WTC11 (cell line): ENCODE measurements at regions not wholly inside any gene's neighbourhood (a gene's known extent, or its start where the extent isn't known, plus 50 kb on each side); places are given as distances from the start of the nearest gene placed in this dataset.

Experiments used
- ETV6 ChIP-seq: sonication (generic); formaldehyde crosslinking; IDR thresholded peaks from 2 replicates; pipeline ENCODE4 v1.8.1; 2022; ENCODE audit warnings: mild to moderate bottlenecking, missing genetic modification reagents
- KAT7 ChIP-seq: sonication (generic); formaldehyde crosslinking; IDR thresholded peaks from 2 replicates; pipeline ENCODE4 v1.8.1; 2023; ENCODE audit warnings: missing genetic modification reagents, mild to moderate bottlenecking, borderline replicate concordance
- ZBTB21 ChIP-seq: sonication (generic); formaldehyde crosslinking; IDR thresholded peaks from 2 replicates; pipeline ENCODE4 v1.8.1; 2023; ENCODE audit warnings: mild to moderate bottlenecking, missing genetic modification reagents, borderline replicate concordance
- ZNF263 ChIP-seq: sonication (generic); formaldehyde crosslinking; IDR thresholded peaks from 2 replicates; pipeline ENCODE4 v1.8.1; 2022; ENCODE audit warnings: low read depth, mild to moderate bottlenecking, moderate library complexity, missing genetic modification reagents
- TF ChIP-seq, protein P1 (sequence below): fragments of 200-600 bp; IDR thresholded peaks from 2 replicates; pipeline ENCODE4 v1.8.0; 2022; ENCODE audit warnings: antibody characterized with exemption
- TF ChIP-seq, protein P2 (sequence below): sonication (generic); formaldehyde crosslinking; IDR thresholded peaks from 2 replicates; pipeline ENCODE4 v1.8.1; 2023; ENCODE audit warnings: mild to moderate bottlenecking, missing genetic modification reagents
- TF ChIP-seq, protein P3 (sequence below): sonication (generic); formaldehyde crosslinking; IDR thresholded peaks from 2 replicates; pipeline ENCODE4 v1.8.0; 2022; ENCODE audit warnings: missing genetic modification reagents
- TF ChIP-seq, protein P4 (sequence below): sonication (generic); formaldehyde crosslinking; IDR thresholded peaks from 2 replicates; pipeline ENCODE4 v1.8.1; 2023; ENCODE audit warnings: mild to moderate bottlenecking, missing genetic modification reagents, moderate library complexity

DNA sequence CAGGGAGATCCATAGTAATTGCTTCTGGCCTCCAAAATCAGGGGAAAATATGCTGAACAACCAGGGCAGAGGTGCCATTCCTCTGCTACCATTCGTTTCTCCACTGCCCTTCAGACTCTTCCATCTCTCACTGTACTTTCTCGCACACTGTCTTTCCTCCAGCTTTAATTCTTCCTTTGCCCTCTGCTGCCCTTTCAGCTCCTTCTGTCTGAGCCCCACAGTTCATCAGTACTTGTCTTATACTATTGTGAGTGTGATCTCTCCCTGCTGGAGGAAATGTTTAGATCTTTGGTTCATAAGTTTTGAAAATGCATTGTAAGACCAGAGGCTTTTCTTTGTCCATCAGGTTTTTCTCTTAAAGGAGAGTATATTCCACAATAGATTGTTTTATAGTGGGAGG lies 184.9 kb upstream of the DTNA start:
- TF ChIP-seq, protein P1, sequence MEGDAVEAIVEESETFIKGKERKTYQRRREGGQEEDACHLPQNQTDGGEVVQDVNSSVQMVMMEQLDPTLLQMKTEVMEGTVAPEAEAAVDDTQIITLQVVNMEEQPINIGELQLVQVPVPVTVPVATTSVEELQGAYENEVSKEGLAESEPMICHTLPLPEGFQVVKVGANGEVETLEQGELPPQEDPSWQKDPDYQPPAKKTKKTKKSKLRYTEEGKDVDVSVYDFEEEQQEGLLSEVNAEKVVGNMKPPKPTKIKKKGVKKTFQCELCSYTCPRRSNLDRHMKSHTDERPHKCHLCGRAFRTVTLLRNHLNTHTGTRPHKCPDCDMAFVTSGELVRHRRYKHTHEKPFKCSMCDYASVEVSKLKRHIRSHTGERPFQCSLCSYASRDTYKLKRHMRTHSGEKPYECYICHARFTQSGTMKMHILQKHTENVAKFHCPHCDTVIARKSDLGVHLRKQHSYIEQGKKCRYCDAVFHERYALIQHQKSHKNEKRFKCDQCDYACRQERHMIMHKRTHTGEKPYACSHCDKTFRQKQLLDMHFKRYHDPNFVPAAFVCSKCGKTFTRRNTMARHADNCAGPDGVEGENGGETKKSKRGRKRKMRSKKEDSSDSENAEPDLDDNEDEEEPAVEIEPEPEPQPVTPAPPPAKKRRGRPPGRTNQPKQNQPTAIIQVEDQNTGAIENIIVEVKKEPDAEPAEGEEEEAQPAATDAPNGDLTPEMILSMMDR, result no peak
- TF ChIP-seq ZBTB21 (CRISPR knock-in tag), result no peak
- TF ChIP-seq ETV6, result no peak
- no peak for TF ChIP-seq ZNF263 (CRISPR knock-in tag)
- TF ChIP-seq, protein P2, sequence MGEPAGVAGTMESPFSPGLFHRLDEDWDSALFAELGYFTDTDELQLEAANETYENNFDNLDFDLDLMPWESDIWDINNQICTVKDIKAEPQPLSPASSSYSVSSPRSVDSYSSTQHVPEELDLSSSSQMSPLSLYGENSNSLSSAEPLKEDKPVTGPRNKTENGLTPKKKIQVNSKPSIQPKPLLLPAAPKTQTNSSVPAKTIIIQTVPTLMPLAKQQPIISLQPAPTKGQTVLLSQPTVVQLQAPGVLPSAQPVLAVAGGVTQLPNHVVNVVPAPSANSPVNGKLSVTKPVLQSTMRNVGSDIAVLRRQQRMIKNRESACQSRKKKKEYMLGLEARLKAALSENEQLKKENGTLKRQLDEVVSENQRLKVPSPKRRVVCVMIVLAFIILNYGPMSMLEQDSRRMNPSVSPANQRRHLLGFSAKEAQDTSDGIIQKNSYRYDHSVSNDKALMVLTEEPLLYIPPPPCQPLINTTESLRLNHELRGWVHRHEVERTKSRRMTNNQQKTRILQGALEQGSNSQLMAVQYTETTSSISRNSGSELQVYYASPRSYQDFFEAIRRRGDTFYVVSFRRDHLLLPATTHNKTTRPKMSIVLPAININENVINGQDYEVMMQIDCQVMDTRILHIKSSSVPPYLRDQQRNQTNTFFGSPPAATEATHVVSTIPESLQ (CRISPR knock-in tag), result no peak
- TF ChIP-seq, protein P3, sequence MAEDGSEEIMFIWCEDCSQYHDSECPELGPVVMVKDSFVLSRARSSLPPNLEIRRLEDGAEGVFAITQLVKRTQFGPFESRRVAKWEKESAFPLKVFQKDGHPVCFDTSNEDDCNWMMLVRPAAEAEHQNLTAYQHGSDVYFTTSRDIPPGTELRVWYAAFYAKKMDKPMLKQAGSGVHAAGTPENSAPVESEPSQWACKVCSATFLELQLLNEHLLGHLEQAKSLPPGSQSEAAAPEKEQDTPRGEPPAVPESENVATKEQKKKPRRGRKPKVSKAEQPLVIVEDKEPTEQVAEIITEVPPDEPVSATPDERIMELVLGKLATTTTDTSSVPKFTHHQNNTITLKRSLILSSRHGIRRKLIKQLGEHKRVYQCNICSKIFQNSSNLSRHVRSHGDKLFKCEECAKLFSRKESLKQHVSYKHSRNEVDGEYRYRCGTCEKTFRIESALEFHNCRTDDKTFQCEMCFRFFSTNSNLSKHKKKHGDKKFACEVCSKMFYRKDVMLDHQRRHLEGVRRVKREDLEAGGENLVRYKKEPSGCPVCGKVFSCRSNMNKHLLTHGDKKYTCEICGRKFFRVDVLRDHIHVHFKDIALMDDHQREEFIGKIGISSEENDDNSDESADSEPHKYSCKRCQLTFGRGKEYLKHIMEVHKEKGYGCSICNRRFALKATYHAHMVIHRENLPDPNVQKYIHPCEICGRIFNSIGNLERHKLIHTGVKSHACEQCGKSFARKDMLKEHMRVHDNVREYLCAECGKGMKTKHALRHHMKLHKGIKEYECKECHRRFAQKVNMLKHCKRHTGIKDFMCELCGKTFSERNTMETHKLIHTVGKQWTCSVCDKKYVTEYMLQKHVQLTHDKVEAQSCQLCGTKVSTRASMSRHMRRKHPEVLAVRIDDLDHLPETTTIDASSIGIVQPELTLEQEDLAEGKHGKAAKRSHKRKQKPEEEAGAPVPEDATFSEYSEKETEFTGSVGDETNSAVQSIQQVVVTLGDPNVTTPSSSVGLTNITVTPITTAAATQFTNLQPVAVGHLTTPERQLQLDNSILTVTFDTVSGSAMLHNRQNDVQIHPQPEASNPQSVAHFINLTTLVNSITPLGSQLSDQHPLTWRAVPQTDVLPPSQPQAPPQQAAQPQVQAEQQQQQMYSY (CRISPR knock-in tag), result no peak
- TF ChIP-seq, protein P4, sequence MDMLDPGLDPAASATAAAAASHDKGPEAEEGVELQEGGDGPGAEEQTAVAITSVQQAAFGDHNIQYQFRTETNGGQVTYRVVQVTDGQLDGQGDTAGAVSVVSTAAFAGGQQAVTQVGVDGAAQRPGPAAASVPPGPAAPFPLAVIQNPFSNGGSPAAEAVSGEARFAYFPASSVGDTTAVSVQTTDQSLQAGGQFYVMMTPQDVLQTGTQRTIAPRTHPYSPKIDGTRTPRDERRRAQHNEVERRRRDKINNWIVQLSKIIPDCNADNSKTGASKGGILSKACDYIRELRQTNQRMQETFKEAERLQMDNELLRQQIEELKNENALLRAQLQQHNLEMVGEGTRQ (CRISPR knock-in tag), result no peak
- TF ChIP-seq KAT7 (CRISPR knock-in tag), result no peak
